Astrocyte (in vitro differentiated cells and primary cell): ENCODE measurements at regions not wholly inside any gene's neighbourhood (a gene's known extent, or its start where the extent isn't known, plus 50 kb on each side); places are given as distances from the start of the nearest gene placed in this dataset.
"Not testable (repeated sequence)": the region's sequence is repeated elsewhere in the genome, so short reads cannot be mapped to it uniquely, and the experiment has no call there.

Source experiments
- DNase-seq: peaks from one replicate; pipeline ENCODE4 v3.0.0-alpha.2; 2010; ENCODE audit warnings: low read depth
- FAIRE-seq: peaks from 2 replicates; lab custom pipeline; 2011; peaks lifted over from hg19 to GRCh38; lab: Jason Lieb, UNC
- H2AFZ ChIP-seq: 2 replicates; pipeline ENCODE4 v1.6.0; 2012; ENCODE audit warnings: low read depth, low read length, inconsistent platforms
- H3K27ac ChIP-seq: 2 replicates; pipeline ENCODE4 v1.5.1; 2011; ENCODE audit warnings: low read depth, low read length, inconsistent platforms
- H3K27me3 ChIP-seq: 2 replicates; pipeline ENCODE4 v1.6.0; 2011; ENCODE audit warnings: low read length, inconsistent platforms; ENCODE audit not compliant: insufficient read depth
- H3K36me3 ChIP-seq: 2 replicates; pipeline ENCODE4 v1.5.1; 2011; ENCODE audit warnings: low read length, inconsistent platforms; ENCODE audit not compliant: insufficient read depth
- H3K4me1 ChIP-seq: 2 replicates; pipeline ENCODE4 v1.5.1; 2011; ENCODE audit warnings: low read length, inconsistent platforms; ENCODE audit not compliant: insufficient read depth
- H3K4me2 ChIP-seq: 2 replicates; pipeline ENCODE4 v1.6.0; 2012; ENCODE audit warnings: low read length, inconsistent platforms
- H3K4me3 ChIP-seq: 2 replicates; pipeline ENCODE4 v1.5.1; 2011; ENCODE audit warnings: low read depth, mild to moderate bottlenecking, low read length, inconsistent platforms; ENCODE audit not compliant: insufficient read depth
- H3K79me2 ChIP-seq: 2 replicates; pipeline ENCODE4 v1.6.0; 2012; ENCODE audit warnings: mild to moderate bottlenecking, low read length, inconsistent platforms; ENCODE audit not compliant: insufficient read depth
- H3K9ac ChIP-seq: 2 replicates; pipeline ENCODE4 v1.6.0; 2012; ENCODE audit warnings: mild to moderate bottlenecking, low read length, inconsistent platforms
- H3K9me3 ChIP-seq: 2 replicates; pipeline ENCODE4 v1.5.1; 2012; ENCODE audit warnings: low read depth, mild to moderate bottlenecking, low read length, inconsistent platforms; ENCODE audit not compliant: insufficient read depth
- H4K20me1 ChIP-seq: 2 replicates; pipeline ENCODE4 v1.6.0; 2012; ENCODE audit warnings: low read length, inconsistent platforms; ENCODE audit not compliant: insufficient read depth
- H3K27ac Mint-ChIP-seq: one replicate; pipeline ENCODE4 v1.8.0; 2021; ENCODE audit warnings: mild to moderate bottlenecking, mixed read lengths; ENCODE audit not compliant: unreplicated experiment
- H3K27me3 Mint-ChIP-seq: one replicate; pipeline ENCODE4 v1.8.0; 2021; ENCODE audit warnings: low read depth, mixed read lengths; ENCODE audit not compliant: unreplicated experiment
- H3K36me3 Mint-ChIP-seq: one replicate; pipeline ENCODE4 v1.8.0; 2021; ENCODE audit warnings: low read depth, mixed read lengths; ENCODE audit not compliant: unreplicated experiment
- H3K4me1 Mint-ChIP-seq: one replicate; pipeline ENCODE4 v1.8.0; 2021; ENCODE audit warnings: low read depth, mixed read lengths; ENCODE audit not compliant: unreplicated experiment
- H3K4me3 Mint-ChIP-seq: one replicate; pipeline ENCODE4 v1.8.0; 2021; ENCODE audit warnings: mild to moderate bottlenecking, moderate library complexity, mixed read lengths; ENCODE audit not compliant: unreplicated experiment
- H3K9me3 Mint-ChIP-seq: one replicate; pipeline ENCODE4 v1.8.0; 2021; ENCODE audit warnings: mild to moderate bottlenecking, mixed read lengths; ENCODE audit not compliant: unreplicated experiment
- CTCF ChIP-seq: IDR thresholded peaks from 2 replicates; pipeline ENCODE4 v1.5.1; 2011; ENCODE audit warnings: low read depth, mild to moderate bottlenecking, inconsistent platforms, low read length, moderate library complexity; ENCODE audit not compliant: insufficient read depth
- EZH2 ChIP-seq: IDR thresholded peaks from 2 replicates; pipeline ENCODE4 v1.6.1; 2012; ENCODE audit warnings: mild to moderate bottlenecking, low read length, inconsistent platforms; ENCODE audit not compliant: insufficient read depth

GRCh38 chr10:78096486-78096885, 62.8 kb downstream of the RPS24 start:
- Mint-ChIP-seq H3K9me3 (peaks cover 25% of the 10 kb centered on the region), H3K27me3 (peaks cover 29% of the 10 kb centered on the region)
- not testable (repeated sequence) for H3K27ac ChIP-seq, H3K9ac ChIP-seq, H2AFZ ChIP-seq, H3K4me1 Mint-ChIP-seq, DNase-seq, H3K27ac Mint-ChIP-seq, H3K4me2 ChIP-seq, H4K20me1 ChIP-seq, H3K36me3 ChIP-seq, H3K4me3 ChIP-seq, H3K79me2 ChIP-seq, H3K9me3 ChIP-seq, H3K27me3 ChIP-seq, H3K4me3 Mint-ChIP-seq, H3K4me1 ChIP-seq, FAIRE-seq, H3K36me3 Mint-ChIP-seq

- H3K27ac ChIP-seq, H2AFZ ChIP-seq, H3K4me1 ChIP-seq, H4K20me1 ChIP-seq, H3K27ac Mint-ChIP-seq, H3K9me3 ChIP-seq, H3K79me2 ChIP-seq, H3K4me3 Mint-ChIP-seq, H3K4me1 Mint-ChIP-seq, H3K4me3 ChIP-seq, H3K36me3 ChIP-seq, H3K4me2 ChIP-seq, H3K9ac ChIP-seq, H3K36me3 Mint-ChIP-seq, DNase-seq, FAIRE-seq, H3K27me3 ChIP-seq: not testable (repeated sequence)
- Mint-ChIP-seq H3K27me3 (peaks cover 30% of the 10 kb centered on the region), H3K9me3 (peaks cover 56% of the 10 kb centered on the region)
Observed at GRCh38 chr10:78102593-78102992, 68.9 kb downstream of the RPS24 start.

- TF ChIP-seq CTCF (no peak), EZH2 (no peak)
- no peaks in the 10 kb centered on the region for H4K20me1 ChIP-seq
- no peaks in the 10 kb centered on the region for H3K4me1 ChIP-seq
- Mint-ChIP-seq H3K9me3 (peaks cover 26% of the 10 kb centered on the region), H3K27ac (no peak overlapping the region), H3K36me3 (peaks cover 4% of the 10 kb centered on the region), H3K4me3 (no peak overlapping the region), H3K27me3 (peaks cover 38% of the 10 kb centered on the region), H3K4me1 (no peaks in the 10 kb centered on the region)
- H3K27me3 ChIP-seq = peaks cover 12% of the 10 kb centered on the region
- H3K9ac ChIP-seq = no peak overlapping the region
- DNase-seq = no peak
- H3K79me2 ChIP-seq = no peaks in the 10 kb centered on the region
- H3K27ac ChIP-seq = no peak overlapping the region
- no peak overlapping the region for H3K4me3 ChIP-seq
- H3K36me3 ChIP-seq = no peaks in the 10 kb centered on the region
- H3K4me2 ChIP-seq = no peak overlapping the region
- H2AFZ ChIP-seq = no peak overlapping the region
- H3K9me3 ChIP-seq = no peaks in the 10 kb centered on the region
- no peak for FAIRE-seq
Observed at GRCh38 chr10:78109210-78109609, 75.5 kb downstream of the RPS24 start.
